ENCODE measurements at regions not wholly inside any gene's neighbourhood (a gene's known extent, or its start where the extent isn't known, plus 50 kb on each side); places are given as distances from the start of the nearest gene placed in this dataset.

GRCh38 chr1:22241811-22242210 is 98.9 kb upstream of the WNT4 start:
- H3K27me3 ChIP-seq (ENCODE audit: control insufficient read depth, low read length): no peaks in the 10 kb centered on the region
- no peak overlapping the region for H3K4me2 ChIP-seq (ENCODE audit: low read length)
- no peaks in the 10 kb centered on the region for H3K9me3 ChIP-seq (ENCODE audit: control insufficient read depth, insufficient read depth, low read length)
- no peaks in the 10 kb centered on the region for H4K20me1 ChIP-seq (ENCODE audit: control insufficient read depth, insufficient read depth, low read depth, low read length)
- H3K9me2 ChIP-seq (replicated peaks; ENCODE audit: control insufficient read depth, low read length): no peaks in the 10 kb centered on the region
- no peaks in the 10 kb centered on the region for H3K79me2 ChIP-seq (ENCODE audit: control insufficient read depth, low read length)
- no peaks in the 10 kb centered on the region for H3K36me3 ChIP-seq (ENCODE audit: control insufficient read depth, low read length)
- TF ChIP-seq EZH2phosphoT487 (IDR thresholded peaks at IDR 0.05; ENCODE audit: borderline replicate concordance, low read length) (no peak), CTCF (IDR thresholded peaks at IDR 0.05; ENCODE audit: low read depth, low read length, poor library complexity, severe bottlenecking) (no peak)
- H3F3A ChIP-seq (ENCODE audit: control insufficient read depth, insufficient read depth): no peaks in the 10 kb centered on the region
- H3K27ac ChIP-seq (ENCODE audit: low read depth, low read length): no peak overlapping the region
- H3K4me3 ChIP-seq (ENCODE audit: low read length): no peak overlapping the region
- H3K4me1 ChIP-seq (ENCODE audit: control insufficient read depth, low read length): no peaks in the 10 kb centered on the region

- H3K36me3 ChIP-seq (ENCODE audit: control insufficient read depth, low read length): no peaks in the 10 kb centered on the region
- no peaks in the 10 kb centered on the region for H4K20me1 ChIP-seq (ENCODE audit: control insufficient read depth, insufficient read depth, low read depth, low read length)
- no peak overlapping the region for H3K4me3 ChIP-seq (ENCODE audit: low read length)
- H3K4me2 ChIP-seq (ENCODE audit: low read length): no peak overlapping the region
- H3K27me3 ChIP-seq (ENCODE audit: control insufficient read depth, low read length): no peaks in the 10 kb centered on the region
- H3K4me1 ChIP-seq (ENCODE audit: control insufficient read depth, low read length): no peaks in the 10 kb centered on the region
- no peaks in the 10 kb centered on the region for H3F3A ChIP-seq (ENCODE audit: control insufficient read depth, insufficient read depth)
- no peaks in the 10 kb centered on the region for H3K79me2 ChIP-seq (ENCODE audit: control insufficient read depth, low read length)
- no peak overlapping the region for H3K27ac ChIP-seq (ENCODE audit: low read depth, low read length)
- H3K9me3 ChIP-seq (ENCODE audit: control insufficient read depth, insufficient read depth, low read length): no peaks in the 10 kb centered on the region
- H3K9me2 ChIP-seq (replicated peaks; ENCODE audit: control insufficient read depth, low read length): no peaks in the 10 kb centered on the region
- TF ChIP-seq CTCF (IDR thresholded peaks at IDR 0.05; ENCODE audit: low read depth, low read length, poor library complexity, severe bottlenecking): no peak
- no peak for TF ChIP-seq EZH2phosphoT487 (IDR thresholded peaks at IDR 0.05; ENCODE audit: borderline replicate concordance, low read length)
Measured at GRCh38 chr1:22245100-22245650, 102.3 kb upstream of the WNT4 start.

GRCh38 chr1:22245726-22246125 is 102.8 kb upstream of the WNT4 start:
- Histone ChIP-seq H3K27ac (ENCODE audit: low read depth, low read length) (no peak overlapping the region), H3K9me2 (replicated peaks; ENCODE audit: control insufficient read depth, low read length) (no peaks in the 10 kb centered on the region), H3K4me3 (ENCODE audit: low read length) (no peak overlapping the region)

More at GRCh38 chr1:22245726-22246125, 102.8 kb upstream of the WNT4 start:
- Histone ChIP-seq H3K9me3 (ENCODE audit: control insufficient read depth, insufficient read depth, low read length) (no peaks in the 10 kb centered on the region), H3F3A (ENCODE audit: control insufficient read depth, insufficient read depth) (no peaks in the 10 kb centered on the region), H3K4me1 (ENCODE audit: control insufficient read depth, low read length) (no peaks in the 10 kb centered on the region), H3K36me3 (ENCODE audit: control insufficient read depth, low read length) (no peaks in the 10 kb centered on the region), H3K4me2 (ENCODE audit: low read length) (no peak overlapping the region), H3K27me3 (ENCODE audit: control insufficient read depth, low read length) (no peaks in the 10 kb centered on the region), H4K20me1 (ENCODE audit: control insufficient read depth, insufficient read depth, low read depth, low read length) (no peaks in the 10 kb centered on the region), H3K79me2 (ENCODE audit: control insufficient read depth, low read length) (no peaks in the 10 kb centered on the region)
- TF ChIP-seq EZH2phosphoT487 (IDR thresholded peaks at IDR 0.05; ENCODE audit: borderline replicate concordance, low read length) (no peak), CTCF (IDR thresholded peaks at IDR 0.05; ENCODE audit: low read depth, low read length, poor library complexity, severe bottlenecking) (no peak)
